Trophoblast cell (in vitro differentiated cells and primary cell): ENCODE measurements at regions not wholly inside any gene's neighbourhood (a gene's known extent, or its start where the extent isn't known, plus 50 kb on each side); places are given as distances from the start of the nearest gene placed in this dataset.

Experiments
- DNase-seq, 2 donors: peaks; one replicate each; pipeline ENCODE4 v3.0.0-alpha.2; 2016
- H2AFZ ChIP-seq: 2 replicates; pipeline ENCODE4 v1.6.1; 2013; ENCODE audit warnings: low read length, moderate library complexity, mild to moderate bottlenecking; ENCODE audit not compliant: insufficient read depth, poor library complexity
- H2AK5ac ChIP-seq: 2 replicates; pipeline ENCODE4 v1.6.1; 2013; ENCODE audit warnings: mild to moderate bottlenecking, low read length
- H2BK120ac ChIP-seq: 2 replicates; pipeline ENCODE4 v1.6.1; 2013; ENCODE audit warnings: low read length, mild to moderate bottlenecking, moderate library complexity; ENCODE audit not compliant: insufficient read depth, poor library complexity
- H2BK12ac ChIP-seq: 2 replicates; pipeline ENCODE4 v1.6.1; 2013; ENCODE audit warnings: mild to moderate bottlenecking, low read length, moderate library complexity
- H2BK5ac ChIP-seq: 2 replicates; pipeline ENCODE4 v1.6.1; 2013; ENCODE audit warnings: low read length, low read depth, moderate library complexity, mild to moderate bottlenecking; ENCODE audit not compliant: poor library complexity
- H3K14ac ChIP-seq: 2 replicates; pipeline ENCODE4 v1.6.1; 2013; ENCODE audit warnings: mild to moderate bottlenecking, low read length
- H3K18ac ChIP-seq: 2 replicates; pipeline ENCODE4 v1.6.1; 2013; ENCODE audit warnings: mild to moderate bottlenecking, low read length
- H3K23ac ChIP-seq: 2 replicates; pipeline ENCODE4 v1.6.1; 2013; ENCODE audit warnings: low read length
- H3K27ac ChIP-seq: 2 replicates; pipeline ENCODE4 v1.5.1; 2013; ENCODE audit warnings: low read depth, mild to moderate bottlenecking, inconsistent platforms, low read length, moderate library complexity
- H3K27me3 ChIP-seq: 2 replicates; pipeline ENCODE4 v1.6.1; 2013; ENCODE audit warnings: inconsistent platforms, mild to moderate bottlenecking, low read length, moderate library complexity; ENCODE audit not compliant: insufficient read depth
- H3K36me3 ChIP-seq, 2 experiments: 1 replicate in 1 of 2; 2 replicates in 1 of 2; pipeline ENCODE4 v1.6.1; 2013; ENCODE audit warnings: low read length in 2 of 2, mild to moderate bottlenecking in 2 of 2, moderate library complexity in 1 of 2; ENCODE audit not compliant: insufficient read depth in 2 of 2, control insufficient read depth in 1 of 2
- H3K4ac ChIP-seq: 2 replicates; pipeline ENCODE4 v1.6.1; 2013; ENCODE audit warnings: low read depth, mild to moderate bottlenecking, low read length, moderate library complexity
- H3K4me1 ChIP-seq, 2 experiments: 1 replicate in 1 of 2; 2 replicates in 1 of 2; pipeline ENCODE4 v1.6.1; 2013; ENCODE audit warnings: low read length in 2 of 2, mild to moderate bottlenecking in 2 of 2, moderate library complexity in 1 of 2; ENCODE audit not compliant: insufficient read depth in 2 of 2, control insufficient read depth in 1 of 2
- H3K4me2 ChIP-seq: 2 replicates; pipeline ENCODE4 v1.6.1; 2013; ENCODE audit warnings: inconsistent platforms, mild to moderate bottlenecking, low read length, moderate library complexity
- H3K4me3 ChIP-seq: 2 replicates; pipeline ENCODE4 v1.5.1; 2013; ENCODE audit warnings: mild to moderate bottlenecking, low read depth, low read length, inconsistent platforms
- H3K79me1 ChIP-seq: one replicate; pipeline ENCODE4 v1.6.1; 2013; ENCODE audit warnings: low read length
- H3K79me2 ChIP-seq: 2 replicates; pipeline ENCODE4 v1.6.1; 2013; ENCODE audit warnings: low read length, mild to moderate bottlenecking; ENCODE audit not compliant: control insufficient read depth, insufficient read depth, poor library complexity
- H3K9ac ChIP-seq: 2 replicates; pipeline ENCODE4 v1.6.1; 2013; ENCODE audit warnings: mild to moderate bottlenecking, low read length
- H3K9me3 ChIP-seq: 2 replicates; pipeline ENCODE4 v1.6.1; 2013; ENCODE audit warnings: low read depth, mild to moderate bottlenecking, control low read depth, inconsistent platforms, low read length; ENCODE audit not compliant: insufficient read depth
- H4K12ac ChIP-seq: 2 replicates; pipeline ENCODE4 v1.6.1; 2013; ENCODE audit warnings: low read depth, mild to moderate bottlenecking, low read length, moderate library complexity
- H4K8ac ChIP-seq: 2 replicates; pipeline ENCODE4 v1.6.1; 2013; ENCODE audit warnings: low read depth, mild to moderate bottlenecking, low read length, moderate library complexity
- H4K91ac ChIP-seq: one replicate; pipeline ENCODE4 v1.6.1; 2013; ENCODE audit warnings: low read depth, mild to moderate bottlenecking, low read length, moderate library complexity
- WGBS: extraction: QIAGEN DNeasy Blood & Tissue Kit; methylation state at CpG from one replicate; pipeline ENCODE4 v1.1.7; 2013; ENCODE audit warnings: missing lambda C conversion rate; ENCODE audit not compliant: insufficient read length, insufficient coverage; ENCODE audit errors: extremely low coverage; 5-methylcytosine and 5-hydroxymethylcytosine counted together

- no CpG with 5 or more reads among the region's 4 CpGs for WGBS
- Histone ChIP-seq H2BK5ac (no peak overlapping the region), H3K4me2 (no peak overlapping the region), H2AFZ (no peak overlapping the region), H3K36me3 (no peaks in the 10 kb centered on the region), H2BK12ac (no peak overlapping the region), H3K79me2 (no peaks in the 10 kb centered on the region), H3K4me1 (no peaks in the 10 kb centered on the region), H3K9ac (no peak overlapping the region), H3K9me3 (no peaks in the 10 kb centered on the region), H2BK120ac (no peak overlapping the region), H3K18ac (no peak overlapping the region), H3K4me3 (no peak overlapping the region), H3K79me1 (no peaks in the 10 kb centered on the region), H3K4ac (no peak overlapping the region), H4K12ac (no peak overlapping the region), H2AK5ac (no peak overlapping the region), H3K27me3 (no peaks in the 10 kb centered on the region), H3K23ac (no peak overlapping the region), H3K14ac (no peak overlapping the region), H3K27ac (no peak overlapping the region), H4K91ac (no peak overlapping the region), H4K8ac (no peak overlapping the region)
- DNase-seq: no peak
These were observed 142.5 kb upstream of the DNAJC10 start for GRCh38 chr2:182573553-182573952.

DNA sequence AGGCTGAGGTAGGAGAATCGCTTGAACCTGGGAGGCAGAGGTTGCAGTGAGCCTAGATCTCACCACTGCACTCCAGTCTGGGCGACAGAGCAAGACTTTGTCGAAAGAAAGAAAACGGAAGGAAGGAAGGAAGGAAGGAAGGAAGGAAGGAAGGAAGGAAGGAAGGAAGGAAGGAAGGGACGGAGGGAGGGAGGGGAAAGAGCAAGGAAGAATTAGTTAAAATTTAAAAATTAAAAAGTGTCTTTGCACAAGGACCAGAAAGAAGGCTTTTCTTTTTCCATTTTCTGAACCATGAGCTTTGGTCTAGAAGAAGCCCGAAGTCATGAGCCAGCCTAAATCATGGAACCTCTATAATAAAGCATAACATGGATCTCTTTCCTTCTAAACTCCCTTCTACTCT, 138.2 kb upstream of the DNAJC10 start:
- no peak overlapping the region for H3K4ac ChIP-seq
- no peaks in the 10 kb centered on the region for H3K36me3 ChIP-seq
- no peak overlapping the region for H2BK120ac ChIP-seq
- no peaks in the 10 kb centered on the region for H3K4me1 ChIP-seq
- H3K18ac ChIP-seq: no peak overlapping the region
- no peak overlapping the region for H3K4me3 ChIP-seq
- no peak overlapping the region for H3K9ac ChIP-seq
- H2BK12ac ChIP-seq: no peak overlapping the region
- no peaks in the 10 kb centered on the region for H3K9me3 ChIP-seq
- H4K12ac ChIP-seq: no peak overlapping the region
- no peaks in the 10 kb centered on the region for H3K27me3 ChIP-seq
- H3K4me2 ChIP-seq: no peak overlapping the region
- H4K8ac ChIP-seq: no peak overlapping the region
- no peak for DNase-seq
- H2AK5ac ChIP-seq: no peak overlapping the region
- no peak overlapping the region for H3K23ac ChIP-seq
- no peaks in the 10 kb centered on the region for H3K79me2 ChIP-seq
- no peaks in the 10 kb centered on the region for H3K79me1 ChIP-seq
- H2BK5ac ChIP-seq: no peak overlapping the region
- WGBS: 75% methylated on average over 1 of the region's 6 CpGs
- H3K27ac ChIP-seq: no peak overlapping the region
- H4K91ac ChIP-seq: no peak overlapping the region
- no peak overlapping the region for H3K14ac ChIP-seq
- no peak overlapping the region for H2AFZ ChIP-seq

DNA sequence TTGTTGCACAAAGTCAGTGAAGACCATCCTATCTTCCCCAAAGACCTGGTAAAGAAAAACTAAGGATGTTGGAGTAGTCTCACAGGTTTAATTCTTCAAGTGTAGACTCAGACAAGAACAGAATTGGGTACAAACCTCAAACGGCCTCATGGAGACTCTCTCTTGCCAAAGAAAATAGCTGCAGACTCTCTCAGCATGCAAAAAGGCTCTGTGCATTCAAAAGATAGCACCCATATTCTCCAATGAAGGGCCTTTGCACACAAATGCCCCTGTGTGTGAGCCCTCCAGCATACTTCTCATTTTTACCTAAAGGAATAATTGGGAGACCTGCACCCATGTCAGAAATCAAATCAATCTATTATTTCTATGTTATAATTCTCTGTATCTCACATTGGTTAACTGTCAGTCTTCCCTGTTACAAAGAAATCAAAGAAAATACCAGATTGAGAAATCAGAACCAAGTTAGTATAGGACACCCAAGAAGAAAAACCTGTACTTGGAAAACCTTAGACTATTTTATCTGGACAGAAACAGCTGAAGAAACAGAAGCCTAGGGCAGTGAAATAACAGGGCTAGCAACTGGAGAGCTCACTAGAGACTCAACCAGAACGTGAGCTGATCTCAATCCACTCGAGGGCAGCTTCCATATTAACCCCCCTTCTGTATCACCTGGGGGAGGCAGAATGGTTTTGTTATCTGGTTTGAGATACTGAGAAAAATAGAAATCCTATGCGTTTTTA, 134.7 kb upstream of the DNAJC10 start:
- Histone ChIP-seq H3K27me3 (no peaks in the 10 kb centered on the region), H4K8ac (no peak overlapping the region), H2AFZ (no peak overlapping the region), H4K91ac (no peak overlapping the region), H3K18ac (no peak overlapping the region), H3K4me3 (no peak overlapping the region), H3K4me2 (no peak overlapping the region), H3K36me3 (no peaks in the 10 kb centered on the region), H3K4ac (no peak overlapping the region), H3K14ac (no peak overlapping the region), H3K79me1 (no peaks in the 10 kb centered on the region), H3K9ac (no peak overlapping the region), H3K79me2 (no peaks in the 10 kb centered on the region), H4K12ac (no peak overlapping the region), H2AK5ac (no peak overlapping the region), H3K4me1 (no peaks in the 10 kb centered on the region), H3K27ac (no peak overlapping the region), H2BK120ac (no peak overlapping the region), H3K9me3 (no peaks in the 10 kb centered on the region), H2BK12ac (no peak overlapping the region), H2BK5ac (no peak overlapping the region), H3K23ac (no peak overlapping the region)
- WGBS: no CpG with 5 or more reads among the region's 4 CpGs
- peak; percentile 4 to 47 for DNase-seq

GRCh38 chr2:182584462-182584861, 131.6 kb upstream of the DNAJC10 start:
- H4K12ac ChIP-seq: no peak overlapping the region
- no peak overlapping the region for H3K4ac ChIP-seq
- H3K23ac ChIP-seq: no peak overlapping the region
- no peak overlapping the region for H2AK5ac ChIP-seq
- no peak overlapping the region for H3K14ac ChIP-seq
- H2BK120ac ChIP-seq: no peak overlapping the region
- no peaks in the 10 kb centered on the region for H3K79me1 ChIP-seq
- no peaks in the 10 kb centered on the region for H3K27me3 ChIP-seq
- no peak overlapping the region for H2BK5ac ChIP-seq
- H3K4me1 ChIP-seq: no peaks in the 10 kb centered on the region
- no peak overlapping the region for H3K4me3 ChIP-seq
- H3K27ac ChIP-seq: no peak overlapping the region
- no peaks in the 10 kb centered on the region for H3K36me3 ChIP-seq
- no peak overlapping the region for H2AFZ ChIP-seq
- H3K9ac ChIP-seq: no peak overlapping the region
- H2BK12ac ChIP-seq: no peak overlapping the region
- H3K18ac ChIP-seq: no peak overlapping the region
- DNase-seq: no peak
- H3K9me3 ChIP-seq: no peaks in the 10 kb centered on the region
- H4K8ac ChIP-seq: no peak overlapping the region
- no peak overlapping the region for H4K91ac ChIP-seq
- no peaks in the 10 kb centered on the region for H3K79me2 ChIP-seq
- no CpG with 5 or more reads among the region's 3 CpGs for WGBS
- no peak overlapping the region for H3K4me2 ChIP-seq
